WERI-Rb-1 (cell line): ENCODE measurements at regions not wholly inside any gene's neighbourhood (a gene's known extent, or its start where the extent isn't known, plus 50 kb on each side); places are given as distances from the start of the nearest gene placed in this dataset.

ENCODE experiments used
- DNase-seq: peaks from one replicate; pipeline ENCODE4 v3.0.0-alpha.2; 2020
- H3K27ac ChIP-seq: fragments of 250-450 bp; sonication (Bioruptor Pico); 2 replicates; pipeline ENCODE4 v1.5.1; 2020; ENCODE audit warnings: mild to moderate bottlenecking, moderate library complexity
- H3K27me3 ChIP-seq: fragments of 250-450 bp; sonication (Bioruptor Pico); 2 replicates; pipeline ENCODE4 v1.5.1; 2021; ENCODE audit warnings: mild to moderate bottlenecking, low read depth, moderate library complexity; ENCODE audit not compliant: insufficient read depth, severe bottlenecking
- H3K36me3 ChIP-seq: fragments of 250-450 bp; sonication (Bioruptor Pico); 2 replicates; pipeline ENCODE4 v1.5.1; 2020; ENCODE audit warnings: mild to moderate bottlenecking, moderate library complexity
- H3K4me3 ChIP-seq: 2 replicates; pipeline ENCODE4 v1.5.1; 2011; ENCODE audit warnings: low read depth, mild to moderate bottlenecking, control low read depth, low read length
- H3K9me3 ChIP-seq: fragments of 250-450 bp; sonication (Bioruptor Pico); 2 replicates; pipeline ENCODE4 v1.5.1; 2021; ENCODE audit warnings: mild to moderate bottlenecking, moderate library complexity; ENCODE audit not compliant: severe bottlenecking
- CTCF ChIP-seq: IDR thresholded peaks from 2 replicates; pipeline ENCODE4 v1.5.1; 2011; ENCODE audit warnings: low read depth, mild to moderate bottlenecking, control low read depth, inconsistent platforms, low read length

DNA sequence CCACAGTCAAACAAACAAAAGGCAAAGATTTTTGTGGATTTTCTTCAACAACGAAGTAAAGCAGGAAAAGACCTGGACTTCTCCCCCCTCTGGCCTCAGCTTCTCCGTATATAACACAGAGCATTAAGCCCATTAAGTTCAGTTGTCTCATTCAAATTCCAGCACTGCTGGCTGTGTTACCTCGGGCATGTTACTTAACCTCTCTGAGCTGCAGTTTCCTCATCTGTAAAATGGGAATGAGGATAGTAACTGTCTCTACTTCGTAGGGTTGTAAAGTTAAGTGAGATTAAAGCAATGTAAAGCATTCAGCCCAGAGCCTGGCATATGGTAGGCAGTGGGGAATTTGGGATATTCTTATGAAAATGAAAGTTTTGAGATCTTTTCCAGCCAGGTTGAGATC, 92.7 kb upstream of the SMIM23 start:
- no peak for DNase-seq
- H3K36me3 ChIP-seq: no peaks in the 10 kb centered on the region
- TF ChIP-seq CTCF: no peak

DNA sequence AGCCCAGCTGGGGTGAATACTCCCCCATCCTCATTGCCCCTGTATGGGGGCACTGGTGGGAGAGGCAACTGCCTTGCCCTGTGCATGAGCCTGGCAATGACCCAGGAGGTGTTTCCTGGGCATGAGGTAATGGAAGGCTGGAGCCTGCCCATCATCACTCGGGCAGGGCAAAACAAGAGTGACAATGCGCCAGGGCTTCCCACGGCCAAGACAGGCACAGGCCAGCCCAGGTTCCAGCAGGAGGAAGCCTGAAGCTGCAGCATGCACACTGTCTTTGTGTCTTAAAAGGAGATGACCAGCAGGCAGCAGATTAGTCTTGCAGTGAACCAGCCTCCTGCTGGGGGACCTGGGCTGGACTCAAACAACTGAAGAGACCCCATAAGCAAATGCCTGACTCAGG, 92.2 kb upstream of the SMIM23 start:
- H3K9me3 ChIP-seq: no peaks in the 10 kb centered on the region
- H3K27ac ChIP-seq: no peak overlapping the region
- no peak for DNase-seq
- no peak overlapping the region for H3K4me3 ChIP-seq
- no peaks in the 10 kb centered on the region for H3K36me3 ChIP-seq
- no peak for TF ChIP-seq CTCF
- H3K27me3 ChIP-seq: peaks cover 19% of the 10 kb centered on the region

More for the DNA sequence above, 92.7 kb upstream of the SMIM23 start:
- H3K4me3 ChIP-seq: no peak overlapping the region
- H3K27ac ChIP-seq: no peak overlapping the region
- no peaks in the 10 kb centered on the region for H3K9me3 ChIP-seq
- peaks cover 21% of the 10 kb centered on the region for H3K27me3 ChIP-seq

DNA sequence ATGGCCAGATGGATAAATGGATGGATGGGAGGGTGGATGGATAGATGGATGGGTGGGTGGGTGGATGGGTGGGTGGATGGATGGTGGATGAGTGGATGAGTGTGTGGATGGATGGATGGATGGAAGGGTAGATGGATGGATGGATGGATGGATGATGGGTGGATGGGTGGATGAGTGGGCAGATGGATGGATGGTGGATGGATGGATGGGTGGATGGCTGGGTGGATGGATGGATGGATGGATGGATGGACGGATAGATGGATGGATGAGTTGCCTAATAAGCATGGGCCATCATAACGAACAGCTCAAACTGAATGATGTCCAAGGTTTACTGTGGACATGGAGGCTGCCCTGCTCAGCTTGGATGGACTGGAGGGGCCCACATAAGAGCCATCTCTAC, 89.8 kb upstream of the SMIM23 start:
- Histone ChIP-seq H3K4me3 (no peak overlapping the region), H3K36me3 (no peaks in the 10 kb centered on the region), H3K27ac (no peak overlapping the region), H3K27me3 (peaks cover 17% of the 10 kb centered on the region), H3K9me3 (no peaks in the 10 kb centered on the region)
- no peak for DNase-seq
- TF ChIP-seq CTCF: no peak

- Histone ChIP-seq H3K9me3 (no peaks in the 10 kb centered on the region), H3K27ac (no peak overlapping the region), H3K27me3 (peaks cover 22% of the 10 kb centered on the region), H3K4me3 (no peak overlapping the region), H3K36me3 (no peaks in the 10 kb centered on the region)
- no peak for DNase-seq
- no peak for TF ChIP-seq CTCF
Measured at GRCh38 chr5:171697221-171698102, 88.2 kb upstream of the SMIM23 start.

DNA sequence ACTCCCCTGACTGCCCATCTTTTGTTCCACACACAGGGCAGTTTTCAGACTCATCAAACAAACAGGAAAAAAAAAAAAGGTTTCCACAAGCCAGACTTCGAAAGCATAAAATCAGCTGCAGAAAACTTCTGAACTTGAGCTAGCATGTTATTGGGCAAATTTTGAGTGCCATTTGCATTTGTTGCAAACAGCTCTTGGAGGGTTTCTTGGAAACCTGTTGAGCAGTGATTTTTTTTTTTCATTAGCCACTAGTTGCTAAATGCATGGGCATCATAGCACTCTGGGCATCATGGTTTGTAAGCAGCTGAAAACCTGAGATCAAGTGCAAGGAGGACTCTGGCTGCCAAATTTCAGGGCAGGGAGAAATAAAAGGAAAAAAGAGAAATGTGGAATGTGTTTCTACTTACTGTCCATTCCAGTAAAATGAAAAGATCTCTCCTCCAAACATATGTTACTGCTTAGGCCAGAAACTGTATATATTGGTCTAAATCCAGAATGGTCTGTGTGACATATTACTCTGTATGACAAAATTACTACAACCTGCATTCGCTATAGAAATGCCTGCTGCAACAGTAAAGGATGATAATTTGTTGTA, 85.2 kb upstream of the SMIM23 start:
- H3K27me3 ChIP-seq: peaks cover 34% of the 10 kb centered on the region
- H3K9me3 ChIP-seq: no peaks in the 10 kb centered on the region
- H3K4me3 ChIP-seq: no peak overlapping the region
- DNase-seq: no peak
- no peak for TF ChIP-seq CTCF
- no peaks in the 10 kb centered on the region for H3K36me3 ChIP-seq
- no peak overlapping the region for H3K27ac ChIP-seq
